Activated CD4-positive, alpha-beta T cell treated with anti-CD3 and anti-CD28 coated beads for 24 hours (primary cell): ENCODE measurements at regions not wholly inside any gene's neighbourhood (a gene's known extent, or its start where the extent isn't known, plus 50 kb on each side); places are given as distances from the start of the nearest gene placed in this dataset.
"Not testable (repeated sequence)": the region's sequence is repeated elsewhere in the genome, so short reads cannot be mapped to it uniquely, and the experiment has no call there.

Experiments used
- DNase-seq, 2 donors: peaks; one replicate each; pipeline ENCODE4 v3.0.0-alpha.2; 2020; ENCODE audit warnings: low read depth in 2 of 2

DNA sequence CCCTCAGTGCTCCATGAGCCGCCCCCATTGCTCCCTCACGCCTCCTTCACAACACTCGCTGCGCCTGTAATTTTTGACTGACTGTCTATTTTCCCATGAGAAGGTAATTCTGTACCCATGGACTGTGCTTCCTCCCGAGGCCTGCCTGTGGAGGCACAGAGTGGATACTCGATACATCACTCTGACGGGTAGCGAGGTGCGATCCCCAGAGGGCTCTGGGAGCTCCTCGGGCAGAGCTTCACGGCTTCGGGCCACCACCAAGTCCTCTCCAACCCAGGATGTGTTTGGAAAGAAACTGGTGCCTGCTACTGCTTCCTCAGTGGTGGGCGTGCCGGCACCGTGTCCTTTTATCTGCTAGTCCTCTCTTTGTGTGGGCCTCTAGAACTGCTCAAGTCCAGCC lies 108.6 kb upstream of the DLG1 start:
- no peak for DNase-seq

DNA sequence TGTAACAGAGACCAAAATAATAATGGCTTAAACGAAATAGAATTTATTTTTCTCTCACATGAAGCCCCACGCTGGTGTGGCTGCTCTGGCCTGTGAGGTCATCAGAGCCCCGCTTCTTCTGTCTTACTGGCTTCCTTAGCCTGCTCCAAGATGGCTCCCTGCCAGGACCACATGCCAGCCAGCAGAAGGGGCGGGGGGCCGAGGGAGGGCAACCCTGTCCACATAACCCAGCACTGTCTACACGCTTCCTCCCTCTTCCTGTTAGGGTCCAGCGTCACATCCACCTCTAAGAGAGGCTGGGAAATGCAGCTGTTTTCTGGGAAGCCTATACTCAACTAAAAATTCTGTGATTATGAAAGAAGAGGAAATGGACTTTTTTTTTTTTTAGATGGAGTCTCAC lies 107.9 kb upstream of the DLG1 start:
- DNase-seq: no peak

DNA sequence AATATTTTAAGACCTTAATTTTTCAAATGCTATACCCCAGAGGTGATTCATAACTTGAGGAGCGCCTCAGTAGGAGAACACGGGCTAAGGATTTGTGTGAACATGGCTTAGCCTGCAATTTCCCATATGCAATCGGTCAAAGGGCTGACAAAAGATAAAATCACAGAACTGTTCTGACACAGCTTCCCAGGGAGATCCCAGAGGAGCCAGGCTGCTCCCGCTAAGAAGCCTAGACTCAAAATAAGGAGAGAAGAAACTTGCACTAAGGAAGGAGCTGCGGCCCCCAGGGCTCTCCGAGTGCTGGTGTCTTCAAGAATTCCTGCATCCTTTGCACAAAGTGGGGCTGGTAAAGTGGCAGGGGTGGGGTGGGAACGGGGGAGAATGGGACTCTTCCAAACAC lies 106.3 kb upstream of the DLG1 start:
- no peak for DNase-seq

DNA sequence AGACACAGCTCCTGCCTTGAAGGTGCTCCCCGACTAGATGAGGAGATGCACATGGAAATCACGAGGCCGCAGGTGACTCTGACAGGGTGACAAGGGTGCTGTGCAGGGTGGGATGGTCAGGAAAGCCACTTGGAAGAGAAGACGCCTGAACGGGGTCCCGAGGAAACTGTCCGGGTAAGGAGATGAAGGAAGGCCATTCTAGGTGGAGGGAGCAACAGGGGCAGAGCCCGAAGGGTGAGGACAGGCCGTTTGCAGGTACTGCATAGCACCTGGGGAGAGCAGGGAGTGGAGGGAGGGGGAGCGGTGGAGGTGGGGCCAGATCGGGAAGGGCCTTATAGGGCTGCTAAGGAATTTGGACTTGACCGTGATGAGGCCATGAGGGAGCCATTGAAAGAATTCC lies 105.6 kb upstream of the DLG1 start:
- no peak for DNase-seq

DNA sequence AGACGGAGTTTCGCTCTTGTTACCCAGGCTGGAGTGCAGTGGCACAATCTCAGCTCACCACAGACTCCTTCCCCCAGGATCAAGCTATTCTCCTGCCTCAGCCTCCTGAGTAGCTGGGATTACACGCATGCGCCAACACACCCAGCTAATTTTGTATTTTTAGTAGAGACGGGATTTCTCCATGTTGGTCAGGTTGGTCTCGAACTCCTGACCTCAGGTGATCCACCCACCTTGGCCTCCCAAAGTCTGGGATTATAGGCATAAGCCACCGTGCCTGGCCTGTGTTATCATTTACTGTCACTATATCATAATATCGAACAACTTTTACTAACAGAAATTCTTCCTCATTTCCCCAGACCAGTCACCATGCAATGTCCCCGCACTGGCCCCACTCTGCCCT lies 104.0 kb upstream of the DLG1 start:
- not testable (repeated sequence) for DNase-seq

DNA sequence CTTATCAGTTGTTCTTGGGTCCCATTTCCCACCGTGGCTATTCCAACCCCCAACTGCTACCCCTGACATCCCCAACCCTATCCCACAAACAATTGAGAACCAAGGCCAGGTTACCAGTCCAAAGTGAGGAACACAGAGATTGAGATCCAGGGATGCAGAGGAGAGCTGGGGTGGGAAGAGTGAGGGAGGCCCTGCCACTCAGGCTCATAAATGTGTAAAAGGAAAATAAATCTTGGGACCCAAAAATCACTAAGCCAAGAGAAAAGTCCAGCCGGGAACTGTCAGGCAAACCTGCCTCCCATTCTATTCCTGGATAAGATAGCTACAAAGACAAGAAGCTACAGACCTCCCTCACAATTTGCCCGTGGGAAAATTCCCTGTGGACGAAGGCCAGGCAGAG lies 101.1 kb upstream of the DLG1 start:
- DNase-seq: no peak

DNA sequence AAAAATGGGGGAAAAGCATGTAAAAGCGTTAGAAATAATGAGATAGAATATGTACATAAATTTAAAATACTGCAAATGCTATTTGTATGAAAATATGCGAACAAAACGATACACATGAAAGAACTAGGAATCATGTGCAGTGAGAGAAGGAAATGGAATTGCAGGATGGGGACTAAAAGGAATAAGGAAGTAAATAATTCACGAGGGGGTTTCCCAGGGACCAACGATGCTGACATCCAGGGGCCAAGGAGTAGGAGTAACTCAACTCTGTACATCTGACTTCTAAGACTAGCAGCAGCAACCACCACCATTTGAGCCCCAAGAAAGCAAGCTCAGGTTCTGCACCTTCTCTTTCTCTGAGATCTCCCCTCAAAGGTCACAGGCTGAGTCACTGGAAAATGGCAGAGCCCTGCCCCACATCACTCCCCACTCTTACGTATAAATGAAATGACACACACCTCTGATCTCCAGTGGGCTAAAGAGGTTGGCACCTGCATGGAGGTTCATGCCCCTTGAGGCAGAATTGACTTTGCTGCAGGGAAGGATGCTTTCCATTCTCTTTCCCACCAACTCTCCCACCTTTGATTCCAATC lies 100.0 kb upstream of the DLG1 start:
- peak; percentile 1 to 4 for DNase-seq

DNA sequence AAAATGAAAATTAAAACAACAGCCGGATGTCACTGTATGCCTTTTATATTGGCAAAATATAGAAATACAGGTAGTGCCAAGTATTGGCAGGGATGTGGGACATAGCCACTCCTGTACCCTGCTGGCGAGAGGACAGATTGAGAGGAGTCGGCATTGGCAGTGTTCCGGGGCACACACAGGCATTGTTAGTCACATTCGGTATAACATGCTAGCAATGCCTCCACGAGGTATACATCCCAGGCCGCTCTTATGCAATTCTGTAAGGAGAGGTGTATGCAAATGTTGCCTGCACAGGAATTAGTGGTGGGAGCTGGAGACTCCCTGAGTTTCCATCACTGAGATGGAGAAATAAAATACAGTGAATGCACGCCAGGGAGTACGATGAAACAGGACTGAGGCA lies 99.4 kb upstream of the DLG1 start:
- DNase-seq: no peak

DNA sequence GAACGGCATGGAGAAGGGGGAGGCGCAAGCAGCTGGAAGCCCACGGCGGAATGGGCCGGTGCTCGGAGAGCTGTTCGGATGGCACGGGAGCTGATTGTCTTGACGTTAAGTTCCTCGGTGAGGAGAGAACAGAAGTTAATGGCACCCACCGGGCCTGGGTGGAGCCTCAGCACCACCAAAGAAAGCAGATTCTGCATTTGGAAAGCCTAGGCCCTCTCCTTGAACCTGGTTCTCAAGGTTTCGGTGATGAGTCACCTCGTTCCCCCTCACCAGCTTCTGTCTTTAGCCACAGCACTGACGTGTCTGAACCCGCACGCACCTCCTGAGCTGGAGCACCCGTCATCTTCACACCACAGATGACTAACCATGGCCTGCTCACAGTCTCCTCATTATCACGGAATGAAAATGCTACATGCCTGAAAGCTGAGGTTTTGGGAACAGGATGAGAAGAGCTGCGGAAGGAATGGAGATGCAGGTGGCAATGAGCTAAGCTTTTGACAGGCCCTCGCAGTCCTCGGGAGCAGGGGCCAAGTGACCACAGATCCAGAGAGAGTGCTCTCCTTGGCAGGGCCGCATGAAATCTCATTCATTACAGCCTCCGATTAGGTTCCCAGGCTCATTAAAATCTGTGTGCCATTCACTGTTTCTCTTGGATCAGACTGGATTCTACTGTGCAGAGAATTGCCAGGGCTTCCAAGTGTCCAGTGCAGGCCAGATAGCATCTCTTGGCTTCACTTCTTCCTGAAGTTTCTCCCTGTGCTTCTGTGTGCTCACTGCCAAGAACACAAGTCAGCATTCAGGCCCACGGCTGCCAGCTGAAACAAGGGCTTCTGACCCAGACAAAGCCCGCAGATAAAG lies 96.3 kb upstream of the DLG1 start:
- peak; percentile 13 to 14 for DNase-seq

DNA sequence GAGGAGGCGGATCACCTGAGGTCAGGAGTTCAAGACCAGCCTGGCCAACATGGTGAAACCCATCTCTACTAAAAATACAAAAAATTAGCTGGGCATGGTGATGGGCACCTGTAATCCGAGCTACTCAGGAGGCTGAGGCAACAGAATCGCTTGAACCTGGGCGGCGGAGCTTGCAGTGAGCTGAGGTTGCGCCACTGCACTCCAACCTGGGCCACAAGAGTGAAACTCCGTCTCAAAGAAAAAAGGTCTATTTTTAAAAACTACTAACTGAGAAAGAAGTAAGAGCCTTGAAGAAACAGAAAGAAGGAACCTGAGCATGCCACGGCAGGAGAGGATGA lies 95.7 kb upstream of the DLG1 start:
- not testable (repeated sequence) for DNase-seq

DNA sequence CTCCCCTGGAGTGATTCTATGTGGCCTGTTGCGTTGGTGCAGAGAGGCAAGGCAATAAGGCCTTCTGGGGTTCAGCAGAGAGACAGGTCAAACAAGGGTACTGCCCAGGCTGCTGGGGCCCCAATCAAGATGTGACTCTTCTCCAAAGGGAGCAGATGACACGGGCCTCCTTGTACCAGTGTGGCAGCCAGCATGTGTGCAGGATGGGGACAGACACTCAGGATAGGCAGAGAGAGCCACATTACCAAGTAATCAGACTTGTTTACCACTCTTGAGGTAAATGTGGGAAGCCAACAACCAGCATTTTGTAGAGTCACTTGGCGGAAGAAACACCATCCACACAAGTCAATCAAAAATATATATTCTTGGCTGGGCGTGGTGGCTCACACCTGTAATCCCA lies 95.3 kb upstream of the DLG1 start:
- no peak for DNase-seq

DNA sequence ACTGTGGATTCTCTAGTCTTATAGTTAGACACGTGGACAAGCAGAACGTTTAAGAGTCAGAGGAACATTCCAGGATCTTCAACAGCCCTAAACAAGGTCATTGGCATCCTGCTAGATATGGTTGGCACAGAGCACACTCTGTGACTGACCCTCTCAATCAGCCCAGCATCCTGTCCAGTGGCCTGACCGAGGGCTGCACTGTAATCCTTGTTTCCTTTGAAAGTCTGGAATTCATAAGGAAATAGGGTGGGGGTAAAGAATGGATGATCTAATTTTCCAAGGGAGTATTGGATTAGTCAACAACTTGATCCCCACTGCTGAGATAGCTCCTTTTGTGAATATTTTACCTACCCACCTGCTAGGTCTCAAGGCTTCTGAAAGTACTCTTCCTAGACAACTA lies 94.5 kb upstream of the DLG1 start:
- DNase-seq: no peak

DNA sequence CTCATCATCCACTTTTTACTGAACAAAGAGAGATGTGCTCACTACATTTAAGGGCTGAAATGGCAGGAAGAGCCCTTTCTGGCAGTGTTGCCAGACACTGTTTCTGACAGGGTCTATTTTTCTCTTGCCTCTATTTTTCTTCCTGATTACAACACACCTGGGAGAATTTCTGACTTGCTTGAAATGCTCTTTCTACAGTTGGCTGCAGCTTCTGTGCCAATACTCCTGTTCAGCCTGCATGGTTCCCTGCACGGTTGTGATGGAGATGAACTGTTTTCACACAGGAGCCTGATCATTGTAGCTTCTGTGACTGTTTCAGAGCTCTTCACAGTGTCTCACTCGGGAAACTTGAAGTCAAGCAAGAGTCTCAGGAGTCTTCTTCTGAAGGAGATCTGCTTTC lies 83.0 kb upstream of the DLG1 start:
- DNase-seq: no peak

DNA sequence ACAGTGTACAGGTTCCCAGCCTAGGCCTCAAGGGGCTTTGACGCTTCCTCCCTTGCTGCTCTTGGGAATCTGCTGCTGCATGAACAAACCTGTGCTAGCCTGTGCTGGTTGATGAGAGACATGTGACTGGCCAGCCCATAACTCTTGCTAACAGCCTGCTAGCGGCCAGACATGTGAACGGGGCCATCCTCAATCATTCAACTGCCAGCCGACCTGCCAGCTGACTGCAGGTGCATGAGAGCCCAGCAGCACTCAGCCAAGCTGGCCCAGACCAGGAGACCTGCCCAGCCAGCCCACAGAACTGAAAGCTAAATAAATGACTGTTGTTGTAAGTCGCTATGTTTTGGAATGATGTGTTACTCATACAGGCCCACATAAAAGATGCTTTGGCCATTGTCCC lies 82.4 kb upstream of the DLG1 start:
- DNase-seq: no peak

DNA sequence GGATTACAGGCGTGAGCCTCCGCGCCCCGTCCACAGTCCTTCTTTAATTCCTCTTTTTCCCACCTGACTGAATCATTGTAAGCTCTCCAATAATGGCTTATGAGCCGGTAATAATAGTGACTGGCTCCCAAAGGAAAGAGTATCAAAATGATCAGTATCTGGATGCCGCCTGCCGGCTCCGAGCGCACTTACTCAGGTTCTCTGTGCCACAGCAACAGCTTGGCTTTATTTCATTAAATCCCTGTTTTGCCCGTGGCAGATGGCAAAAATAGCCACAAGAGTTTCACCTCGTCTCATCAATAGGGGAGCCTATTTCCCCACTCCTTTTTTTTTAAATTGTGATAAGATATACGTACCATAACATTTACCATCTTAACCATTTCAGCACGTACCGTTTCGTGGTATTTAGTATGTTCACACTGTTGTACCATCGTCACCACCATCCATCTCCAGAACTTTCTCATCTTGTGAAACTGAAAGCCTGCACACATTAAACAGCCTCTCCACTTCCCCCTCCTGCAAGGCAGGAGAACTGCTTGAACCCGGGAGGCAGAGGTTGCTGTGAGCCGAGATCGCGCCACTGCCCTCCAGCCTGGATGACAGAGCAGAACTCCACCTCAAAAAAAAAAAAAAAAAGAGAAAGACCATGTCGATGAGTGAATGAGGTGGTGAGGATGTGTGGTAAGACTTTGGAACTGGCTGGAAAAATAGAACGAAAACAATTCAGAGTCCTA lies 80.7 kb upstream of the DLG1 start:
- DNase-seq: no peak

DNA sequence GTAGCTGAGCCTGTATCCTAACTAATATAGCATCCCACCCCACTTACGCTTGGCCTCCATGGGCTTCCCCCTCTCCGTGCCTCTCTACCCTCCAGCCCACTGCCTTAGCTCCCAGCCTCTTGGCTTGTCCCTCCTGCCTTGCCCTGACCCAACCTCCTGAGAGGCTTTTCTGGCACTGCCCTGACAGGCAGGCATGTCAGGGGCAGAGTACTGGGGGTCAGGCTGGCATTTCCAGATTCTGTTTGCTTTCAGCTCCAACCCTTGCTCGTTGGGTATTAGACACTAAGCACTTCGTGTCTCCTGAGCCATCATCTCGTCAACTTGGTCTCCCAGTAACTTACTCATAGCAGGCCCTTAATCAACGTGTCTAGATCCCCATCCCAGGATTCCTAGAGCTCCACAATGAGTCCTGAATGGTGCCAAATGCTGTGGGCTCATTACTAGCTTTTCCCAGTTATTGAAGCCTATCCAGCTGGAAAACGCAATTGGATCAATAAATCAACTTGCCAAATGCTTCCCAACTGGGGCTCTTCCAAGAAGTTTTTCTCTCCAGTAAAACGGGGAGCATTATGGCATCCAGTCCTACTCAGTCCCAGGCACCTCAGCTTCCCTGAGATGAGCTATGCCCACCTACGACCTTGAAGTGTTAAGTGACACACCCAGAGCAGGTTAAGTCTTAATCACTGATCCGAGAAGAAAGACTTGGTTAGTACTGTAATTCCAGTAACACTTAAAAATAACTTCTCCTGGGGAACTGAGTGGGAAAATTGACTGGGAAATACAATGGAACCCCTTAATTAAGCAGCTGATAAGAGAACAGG lies 78.5 kb upstream of the DLG1 start:
- DNase-seq: no peak

DNA sequence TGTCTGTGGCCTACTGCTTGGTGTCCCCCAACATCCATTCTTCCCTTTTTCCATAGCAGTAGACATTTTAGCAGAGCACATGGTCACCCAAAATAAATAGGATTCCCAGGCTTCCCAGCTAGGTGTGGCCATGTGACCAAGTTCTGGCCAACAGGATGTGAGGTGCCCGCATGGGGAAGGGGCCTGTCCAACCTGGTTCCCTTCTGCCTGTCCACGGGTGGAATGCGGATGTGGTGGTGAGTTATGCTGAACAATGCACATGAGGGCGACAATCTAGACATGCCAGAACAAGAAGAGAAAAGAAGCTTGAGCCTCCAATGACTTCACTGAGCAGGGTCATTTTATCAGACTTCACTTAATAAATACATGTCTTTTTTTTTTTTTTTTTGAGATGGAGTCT lies 77.6 kb upstream of the DLG1 start:
- DNase-seq: no peak

DNA sequence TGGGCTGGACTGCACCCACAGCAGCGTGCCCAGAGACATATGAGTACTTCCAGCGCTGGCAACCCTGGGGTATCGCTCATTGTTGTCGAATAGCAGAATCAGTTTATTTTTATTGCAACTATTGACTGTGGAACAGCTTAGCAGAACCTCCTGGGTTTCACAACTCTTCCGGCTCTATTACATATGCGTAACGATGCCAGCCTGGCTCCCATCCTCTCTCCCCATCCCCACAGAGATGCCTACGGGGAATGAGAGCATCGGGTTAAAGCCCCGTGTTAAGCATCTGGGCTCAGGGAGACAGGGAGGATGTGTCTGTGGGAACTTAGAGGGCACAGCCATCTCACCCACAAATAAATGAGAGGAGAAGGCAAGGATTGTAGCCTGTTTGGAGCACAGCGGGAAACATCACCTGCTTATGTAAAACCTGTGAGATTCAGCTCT lies 76.6 kb upstream of the DLG1 start:
- no peak for DNase-seq

DNA sequence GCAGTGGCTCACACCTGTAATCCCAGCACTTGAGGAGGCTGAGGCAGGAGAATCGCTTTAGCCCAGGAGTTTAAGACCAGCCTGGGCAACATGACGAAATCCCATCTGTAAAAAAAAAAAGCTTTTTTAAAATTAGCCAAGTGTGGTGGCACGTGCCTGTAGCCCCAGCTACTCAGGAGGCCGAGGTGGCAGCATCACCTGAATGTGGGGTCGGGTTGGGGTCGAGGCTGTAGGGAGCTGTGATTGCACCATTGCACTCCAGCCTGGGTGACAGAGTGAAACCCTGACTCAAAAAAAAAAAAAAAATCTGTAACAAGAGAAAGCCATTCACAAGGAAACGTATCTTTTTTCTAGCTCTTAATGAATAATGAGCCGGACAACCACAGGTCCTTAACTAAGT lies 74.7 kb upstream of the DLG1 start:
- no peak for DNase-seq

DNA sequence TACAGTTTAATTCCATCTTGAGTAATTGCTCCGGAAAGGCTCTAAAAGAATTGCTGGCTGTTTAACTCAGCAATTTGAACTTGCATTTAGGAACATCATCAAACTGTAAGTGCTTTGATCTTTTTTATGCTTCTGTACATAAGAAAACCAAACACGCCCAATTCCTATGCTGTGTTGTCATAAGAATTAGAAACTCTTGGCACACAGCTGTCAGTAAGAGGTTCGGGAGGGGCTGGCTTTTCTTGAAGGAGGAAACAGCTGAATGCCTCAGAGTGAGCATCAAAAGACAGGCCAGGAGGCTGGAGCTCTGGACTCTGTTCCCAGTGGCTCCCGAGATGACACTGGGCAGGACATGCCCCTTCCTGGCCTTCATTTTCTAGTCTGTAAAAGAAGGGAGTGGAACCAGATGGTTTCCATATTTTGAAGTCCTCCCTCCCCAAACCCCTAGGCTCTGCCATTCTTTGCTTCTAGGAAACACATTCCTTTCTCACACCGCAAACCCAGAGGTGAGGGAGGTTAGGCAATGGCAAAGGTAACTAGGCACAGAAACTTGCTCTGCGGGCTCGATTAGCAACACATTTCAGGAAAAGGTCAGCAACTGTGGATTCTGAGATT lies 73.7 kb upstream of the DLG1 start:
- no peak for DNase-seq

DNA sequence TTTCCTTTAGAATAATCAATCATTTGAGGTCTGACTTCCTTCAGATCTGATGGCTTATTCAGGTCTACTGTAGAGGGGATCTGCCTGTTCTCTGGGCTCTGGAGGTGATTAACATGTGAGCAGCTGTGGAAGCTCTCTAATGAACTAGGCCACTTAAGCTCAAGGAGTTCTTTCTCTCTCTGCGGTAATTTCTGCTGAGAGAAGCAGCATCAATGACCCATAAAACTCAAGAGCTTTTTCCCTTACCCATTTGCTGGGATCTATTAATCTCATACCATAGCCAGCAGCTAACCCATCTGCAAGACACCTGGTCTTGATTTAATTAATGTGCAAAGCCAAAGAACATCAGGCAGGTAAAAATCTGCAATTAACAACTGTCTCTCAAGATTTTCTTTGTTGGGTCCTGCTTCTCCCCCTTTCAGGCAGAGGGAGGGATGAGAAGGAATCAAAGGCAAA lies 73.2 kb upstream of the DLG1 start:
- no peak for DNase-seq

DNA sequence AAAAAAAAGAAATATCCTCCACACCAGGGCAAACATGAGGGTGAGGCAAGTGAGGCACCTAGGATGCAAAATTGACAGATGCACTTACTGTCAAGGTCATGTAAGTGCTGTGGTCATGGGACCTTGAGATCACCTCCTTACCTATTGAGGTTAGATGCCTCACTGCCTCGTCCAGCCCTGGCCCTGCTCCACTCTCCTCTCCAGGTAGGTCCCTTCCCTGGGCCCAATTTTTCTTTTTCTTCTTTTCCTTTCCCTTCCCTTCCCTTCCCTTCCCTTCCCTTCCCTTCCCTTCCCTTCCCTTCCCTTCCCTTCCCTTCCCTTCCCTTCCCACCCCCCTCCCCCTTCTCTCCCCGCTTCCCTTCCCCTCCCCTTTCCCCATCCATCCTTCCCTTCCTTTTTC lies 71.1 kb upstream of the DLG1 start:
- DNase-seq: no peak
